ENCODE measurements at regions not wholly inside any gene's neighbourhood (a gene's known extent, or its start where the extent isn't known, plus 50 kb on each side); places are given as distances from the start of the nearest gene placed in this dataset.

DNA sequence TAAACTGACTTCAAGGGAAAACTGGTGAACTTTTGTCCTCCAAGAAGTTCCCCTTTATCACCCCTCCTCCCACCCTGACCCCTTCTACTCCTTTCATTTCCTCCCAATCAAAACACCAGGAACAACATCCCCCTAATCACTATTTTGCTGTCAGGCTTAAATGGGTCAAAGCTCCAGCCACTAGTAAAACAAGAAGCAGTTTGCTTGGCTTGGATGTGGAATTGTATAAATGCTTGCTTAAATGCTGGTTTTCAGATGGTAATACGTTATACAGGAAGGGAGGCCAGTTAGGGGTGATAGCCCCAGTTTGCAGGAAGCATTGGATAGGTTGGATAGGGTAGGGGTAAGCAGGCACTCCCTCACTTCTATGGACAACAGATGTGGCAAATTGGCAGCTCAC is 473.6 kb downstream of the AGTPBP1 start:
- peak in 1 of 4 donors; percentile 67 for DNase-seq (ENCODE audit: low read depth in 4 of 4, low spot score in 2 of 4)

DNA sequence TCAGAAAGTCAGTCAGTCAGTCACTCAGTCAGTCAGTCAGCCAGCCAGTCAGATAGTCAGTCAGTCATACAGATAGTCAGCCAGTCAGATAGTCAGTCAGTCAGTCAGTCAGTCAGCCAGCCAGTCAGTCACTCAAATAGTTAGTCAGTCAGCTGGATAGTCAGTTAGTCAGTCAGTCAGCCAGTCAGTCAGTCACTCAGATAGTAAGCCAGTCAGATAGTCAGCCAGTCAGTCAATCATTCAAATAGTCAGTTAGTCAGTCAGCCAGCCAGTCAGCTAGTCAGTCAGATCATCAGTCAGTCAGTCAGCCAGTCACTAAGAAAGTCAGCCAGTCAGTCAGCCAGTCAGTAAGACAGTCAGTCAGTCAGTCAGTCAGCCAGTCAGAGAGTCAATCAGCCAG is 477.1 kb downstream of the AGTPBP1 start:
- DNase-seq (ENCODE audit: low read depth in 4 of 4, low spot score in 2 of 4) = no peak

DNA sequence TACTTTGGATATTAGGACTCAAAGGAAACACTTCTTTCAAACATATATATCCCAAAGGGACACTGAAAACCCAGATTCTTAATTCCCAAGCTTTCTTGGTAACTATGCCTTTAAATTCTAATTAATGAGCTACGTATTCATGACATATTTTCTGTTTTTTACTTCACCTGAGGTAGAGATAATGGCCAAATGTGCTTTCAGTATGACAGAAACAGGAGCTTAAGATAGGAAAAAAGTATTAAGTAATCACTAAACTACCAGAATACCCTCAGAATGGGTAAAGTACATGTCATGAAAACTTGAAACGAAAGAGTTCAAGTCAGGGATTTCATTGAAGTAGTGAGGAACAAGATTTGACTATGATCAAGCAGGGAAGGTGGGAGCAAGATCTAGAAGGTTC is 478.5 kb downstream of the AGTPBP1 start:
- DNase-seq (ENCODE audit: low read depth in 4 of 4, low spot score in 2 of 4) = no peak

DNA sequence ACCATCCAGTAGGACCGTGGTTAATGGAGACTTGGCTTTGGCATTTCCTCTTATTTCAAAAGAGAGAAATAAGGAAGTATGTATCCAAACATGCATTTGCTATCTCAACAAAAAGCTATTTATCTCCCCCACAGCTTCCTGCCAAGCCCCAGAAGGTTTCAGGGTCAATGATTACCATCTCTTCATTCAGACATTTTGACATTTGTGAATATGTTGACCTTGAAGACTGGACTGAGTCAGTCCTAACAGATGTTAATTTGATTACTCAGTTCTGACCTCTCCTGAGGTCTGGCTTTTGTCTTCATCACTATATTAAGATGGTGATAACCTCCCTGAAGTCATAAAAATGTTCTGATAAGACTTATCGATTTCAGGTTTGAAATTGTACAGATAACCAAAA is 479.4 kb downstream of the AGTPBP1 start:
- DNase-seq (ENCODE audit: low read depth in 4 of 4, low spot score in 2 of 4) = no peak

DNA sequence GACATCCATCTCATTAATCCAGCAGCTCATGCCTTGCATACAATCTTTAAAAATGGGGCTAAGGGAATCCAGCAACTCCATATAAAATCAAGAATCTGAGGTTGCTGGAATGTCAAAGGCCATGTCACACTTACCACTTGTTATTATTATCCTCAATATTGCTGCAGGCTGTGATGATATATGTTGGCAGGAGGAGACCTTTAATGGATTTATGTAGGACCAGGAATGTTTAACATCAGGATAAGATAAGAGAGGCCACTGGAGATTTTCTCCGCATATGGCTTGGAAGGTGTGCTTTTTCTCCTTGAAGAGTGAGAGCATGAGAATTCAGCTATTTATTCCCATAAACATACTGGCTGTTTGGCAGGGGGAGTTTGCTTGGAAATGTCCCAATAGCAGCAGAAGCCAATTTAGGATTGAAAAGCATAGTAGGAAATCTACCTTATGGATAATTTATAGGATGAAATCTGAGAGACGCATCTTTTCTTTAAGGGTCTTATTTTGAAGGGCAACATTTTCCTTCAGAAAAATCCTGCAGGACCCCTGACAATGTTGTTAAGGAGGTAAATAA is 481.4 kb downstream of the AGTPBP1 start:
- DNase-seq (ENCODE audit: low read depth in 4 of 4, low spot score in 2 of 4) = no peak

DNA sequence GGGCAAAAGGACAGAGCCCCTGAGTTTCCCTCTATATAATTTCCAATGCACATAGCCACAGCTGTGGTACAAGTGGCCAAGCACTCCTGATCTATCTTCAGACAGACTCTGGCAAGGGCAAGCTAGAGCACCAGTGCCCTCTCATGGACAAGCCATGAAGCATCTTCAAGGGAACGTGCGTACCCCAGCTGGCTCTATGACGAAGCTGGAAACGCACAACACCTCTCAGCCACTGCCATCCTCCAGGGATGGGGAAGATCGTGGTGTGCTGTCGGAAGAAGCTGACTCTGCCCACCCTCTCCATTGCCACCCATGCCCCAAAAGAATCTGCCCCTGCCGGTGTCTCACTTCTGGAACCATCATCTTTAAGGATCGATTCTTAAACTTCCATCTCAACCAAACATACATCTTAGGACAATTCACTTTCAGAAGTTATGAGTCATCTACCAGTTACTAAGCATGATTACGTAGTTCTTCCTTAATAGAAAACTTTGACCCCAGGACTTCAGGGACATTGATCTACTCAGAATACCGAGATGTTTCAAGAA is 482.9 kb downstream of the AGTPBP1 start:
- DNase-seq (ENCODE audit: low read depth in 4 of 4, low spot score in 2 of 4) = peak in 2 of 4 donors; percentile 39 to 66

DNA sequence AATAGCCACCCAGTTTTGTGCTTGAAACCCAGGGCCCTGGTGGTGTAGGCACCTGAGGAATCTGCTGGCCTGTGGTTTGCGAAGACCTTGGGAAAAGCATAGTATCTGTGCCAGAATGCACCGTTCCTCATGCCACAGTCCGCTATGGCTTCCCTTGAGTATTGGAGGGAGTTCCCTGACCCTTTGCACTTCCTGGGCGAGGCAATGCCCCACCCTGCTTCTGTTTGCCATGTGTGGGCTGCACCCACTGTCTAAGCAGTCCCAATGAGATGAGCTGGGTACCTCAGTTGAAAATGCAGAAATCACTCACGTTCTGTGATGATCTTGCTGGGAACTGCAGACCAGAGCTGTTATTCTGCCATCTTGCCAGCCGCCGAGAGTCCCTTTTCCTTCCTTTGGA is 483.5 kb downstream of the AGTPBP1 start:
- no peak for DNase-seq (ENCODE audit: low read depth in 4 of 4, low spot score in 2 of 4)

DNA sequence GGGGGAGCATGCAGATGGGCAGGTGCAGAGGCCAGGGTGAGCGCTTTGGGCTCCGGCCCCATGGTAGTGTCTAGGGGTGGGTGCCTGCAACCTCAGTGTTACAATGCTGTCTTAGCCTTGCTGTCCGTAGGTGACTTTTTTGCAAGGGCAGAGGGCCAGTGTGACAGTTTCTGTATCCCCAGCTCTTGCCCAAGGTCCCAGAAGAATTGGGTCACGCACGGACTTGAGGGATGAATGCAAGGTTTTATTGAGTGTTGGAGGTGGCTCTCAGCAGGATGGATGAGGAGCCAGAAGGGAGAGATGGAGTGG is 492.5 kb downstream of the AGTPBP1 start:
- no peak for DNase-seq (ENCODE audit: low read depth in 4 of 4, low spot score in 2 of 4)

DNA sequence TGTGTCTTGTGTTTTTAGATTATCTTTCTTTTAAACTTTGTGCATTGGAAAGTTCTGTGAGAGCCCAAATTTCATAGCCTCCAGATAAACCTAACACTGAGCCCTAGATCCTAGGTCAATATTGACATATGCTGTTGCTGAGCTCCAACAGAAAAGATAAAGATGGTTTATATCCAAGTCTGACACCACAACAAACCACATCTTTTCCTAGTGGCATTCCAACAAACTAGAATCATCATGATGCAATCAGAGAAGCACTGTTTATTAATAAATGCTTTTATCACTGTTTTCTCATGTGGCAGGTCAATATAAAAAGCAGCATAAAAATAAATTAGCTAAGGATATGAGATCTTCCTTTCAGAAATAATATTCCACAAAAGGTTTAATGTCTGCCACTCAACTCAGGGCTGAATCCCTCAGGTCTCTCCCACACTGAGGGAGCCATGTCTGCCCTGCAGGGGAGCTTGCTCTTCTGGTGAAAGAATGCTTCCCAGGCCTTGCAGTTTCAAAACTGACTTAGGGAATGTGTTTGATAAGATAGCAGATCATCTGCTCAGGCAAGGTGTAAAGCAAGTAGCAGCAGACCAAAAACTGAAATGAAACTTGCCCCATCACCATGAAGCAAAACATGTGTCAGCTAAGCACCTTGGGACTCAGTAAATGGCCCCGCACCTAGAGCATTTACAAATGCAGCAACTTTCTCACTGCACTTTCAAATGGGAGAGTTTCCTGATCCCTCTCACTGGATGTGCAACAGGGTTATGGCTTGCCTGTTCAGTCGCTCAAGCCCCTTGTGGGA is 493.0 kb downstream of the AGTPBP1 start:
- no peak for DNase-seq (ENCODE audit: low read depth in 4 of 4, low spot score in 2 of 4)

DNA sequence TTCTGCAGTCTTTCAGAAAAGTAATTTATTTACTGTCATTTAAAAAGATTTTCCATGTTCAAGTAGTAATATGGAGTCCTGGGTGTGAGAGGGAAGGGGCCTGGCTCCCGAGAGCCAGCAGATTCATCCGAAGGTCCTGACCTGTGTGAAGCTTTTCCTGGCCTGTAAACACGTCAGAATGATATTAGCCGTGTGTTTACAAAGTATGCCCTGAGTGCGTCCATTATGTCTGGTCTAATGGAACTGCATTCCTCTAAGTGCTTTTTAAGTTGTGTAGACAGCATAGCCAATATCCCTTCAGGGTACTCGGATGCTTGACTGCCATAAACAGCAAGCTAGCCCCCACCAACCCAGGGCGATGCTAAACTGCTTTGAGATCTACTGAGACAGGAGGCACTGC is 495.2 kb downstream of the AGTPBP1 start:
- DNase-seq (ENCODE audit: low read depth in 4 of 4, low spot score in 2 of 4) = no peak

DNA sequence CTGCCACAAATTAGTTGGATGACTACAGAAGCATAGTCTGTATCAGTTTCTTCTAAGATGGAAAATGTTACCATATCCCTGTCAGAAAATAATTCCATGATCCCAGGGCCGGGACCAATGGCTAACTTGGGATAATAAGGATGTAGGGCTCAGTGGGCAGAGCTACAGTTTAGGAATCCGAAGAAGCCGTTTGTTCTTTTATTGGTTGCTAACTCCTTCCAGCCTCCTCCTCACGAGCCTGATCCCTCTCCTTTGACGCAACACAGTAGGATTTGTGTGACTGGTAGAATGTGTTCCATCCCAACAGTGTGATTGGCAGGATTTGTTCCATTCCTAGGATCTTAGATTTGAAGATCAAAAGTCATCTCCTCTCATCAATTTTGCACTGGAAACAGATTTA is 496.9 kb downstream of the AGTPBP1 start:
- no peak for DNase-seq (ENCODE audit: low read depth in 4 of 4, low spot score in 2 of 4)

DNA sequence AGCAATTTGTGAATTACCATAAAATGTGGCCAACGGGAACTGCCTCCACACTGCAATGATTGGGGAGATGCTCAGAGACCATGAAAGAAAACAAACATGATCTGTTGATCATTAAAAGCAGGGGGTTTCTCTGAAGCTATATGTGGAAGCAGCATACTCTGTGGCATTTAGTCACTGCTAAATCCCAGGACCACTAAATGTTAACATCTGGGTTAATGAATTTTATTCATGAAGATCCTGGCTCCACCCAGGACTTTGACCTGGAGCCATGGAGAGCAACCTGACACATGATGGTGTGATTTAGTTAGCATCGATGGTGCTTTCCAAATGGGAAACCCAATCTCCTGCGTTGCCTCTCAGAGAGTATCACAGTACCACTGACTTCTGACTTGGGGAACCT is 497.8 kb downstream of the AGTPBP1 start:
- DNase-seq (ENCODE audit: low read depth in 4 of 4, low spot score in 2 of 4) = peak in 2 of 4 donors; percentile 46 to 52

DNA sequence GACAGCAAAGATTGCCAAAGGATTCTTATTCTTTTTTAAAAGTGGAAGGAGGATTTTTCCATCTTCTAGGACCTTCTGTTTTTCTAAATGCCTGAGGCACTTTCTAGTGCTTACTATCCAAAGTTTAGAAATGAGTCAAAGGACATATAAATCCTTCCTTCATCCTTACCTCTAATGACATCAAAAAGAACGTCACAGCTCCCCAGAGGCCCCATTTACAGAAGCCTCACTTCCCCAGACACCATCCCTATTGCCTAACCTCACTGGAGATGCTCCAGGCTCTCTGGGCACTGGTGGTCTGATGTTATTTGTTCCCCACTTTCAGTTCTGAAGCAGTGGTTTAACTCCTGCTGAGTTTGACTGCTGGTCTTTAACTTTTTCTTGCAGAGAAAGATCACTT is 504.3 kb downstream of the AGTPBP1 start:
- DNase-seq (ENCODE audit: low read depth in 4 of 4, low spot score in 2 of 4) = no peak

DNA sequence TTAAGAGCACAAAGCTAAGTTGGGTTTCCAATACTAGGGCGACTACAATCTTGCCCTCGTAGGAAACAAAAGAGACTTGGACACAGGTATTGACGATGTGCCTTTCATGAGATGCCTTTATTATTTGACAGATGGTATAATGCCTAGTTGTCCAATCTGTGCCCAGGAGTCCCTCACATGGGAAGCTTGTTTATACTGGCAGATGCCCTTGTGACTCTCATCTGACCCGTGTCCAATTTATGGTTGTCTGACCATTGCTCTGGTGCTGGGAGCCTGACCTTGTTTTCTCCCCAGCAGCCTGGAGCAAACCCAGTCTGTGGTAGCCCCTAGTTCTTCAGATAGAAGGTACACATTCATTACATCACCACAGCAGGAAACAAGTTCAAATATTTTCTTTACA is 511.7 kb downstream of the AGTPBP1 start:
- DNase-seq (ENCODE audit: low read depth in 4 of 4, low spot score in 2 of 4) = no peak

DNA sequence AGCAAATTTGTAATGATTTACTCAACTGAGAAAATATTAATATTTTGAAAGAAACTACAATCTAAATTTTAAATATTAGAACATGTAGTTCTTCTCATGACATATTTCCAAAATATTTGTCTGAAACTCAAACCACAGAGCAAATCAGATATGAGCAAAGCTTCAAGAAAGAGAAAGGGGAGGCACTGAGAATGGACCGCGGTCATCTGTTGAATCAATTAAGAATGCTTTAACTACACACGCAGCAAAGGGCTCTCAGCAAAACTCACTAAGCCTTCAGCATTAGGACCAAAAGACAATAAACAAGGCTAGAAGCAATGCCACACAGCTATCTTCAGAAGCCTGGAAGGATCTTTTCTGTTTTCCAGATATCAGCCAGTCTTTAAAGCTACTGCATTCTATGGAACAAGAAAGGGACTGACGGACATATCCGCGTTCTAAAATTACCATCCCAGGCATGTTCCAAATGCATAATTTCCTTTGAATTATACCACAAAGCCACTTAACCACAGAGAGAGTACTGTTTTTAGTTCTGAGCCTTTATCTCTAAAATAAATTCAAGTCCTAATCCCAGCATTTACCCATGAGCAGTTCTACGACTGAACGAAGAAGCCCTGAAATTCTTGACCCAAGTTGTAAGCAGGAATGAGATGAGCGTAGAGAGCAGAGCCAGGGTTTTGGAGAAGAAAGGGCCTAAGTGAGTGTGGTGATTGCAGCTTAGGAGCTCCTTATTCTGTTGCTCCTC is 513.5 kb downstream of the AGTPBP1 start:
- DNase-seq (ENCODE audit: low read depth in 4 of 4, low spot score in 2 of 4) = no peak

DNA sequence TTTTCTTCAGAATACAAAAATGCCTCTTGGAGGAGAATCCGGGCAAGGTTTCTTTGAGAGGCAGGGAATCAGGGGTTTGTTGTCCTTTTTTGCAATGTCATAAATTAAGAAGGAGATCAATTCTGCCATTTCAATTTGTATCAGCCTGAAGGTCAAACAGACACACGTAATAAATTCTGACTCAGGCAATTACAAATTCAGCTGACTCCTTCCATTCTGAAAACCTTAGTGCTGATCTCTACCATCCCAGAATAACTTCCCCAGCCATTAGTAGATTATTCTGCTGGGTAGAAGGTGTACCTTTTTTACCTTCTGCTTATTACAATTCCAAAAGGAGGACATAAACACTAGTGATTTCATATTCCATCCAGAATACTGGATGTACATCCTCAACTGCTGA is 516.6 kb downstream of the AGTPBP1 start:
- DNase-seq (ENCODE audit: low read depth in 4 of 4, low spot score in 2 of 4) = no peak

DNA sequence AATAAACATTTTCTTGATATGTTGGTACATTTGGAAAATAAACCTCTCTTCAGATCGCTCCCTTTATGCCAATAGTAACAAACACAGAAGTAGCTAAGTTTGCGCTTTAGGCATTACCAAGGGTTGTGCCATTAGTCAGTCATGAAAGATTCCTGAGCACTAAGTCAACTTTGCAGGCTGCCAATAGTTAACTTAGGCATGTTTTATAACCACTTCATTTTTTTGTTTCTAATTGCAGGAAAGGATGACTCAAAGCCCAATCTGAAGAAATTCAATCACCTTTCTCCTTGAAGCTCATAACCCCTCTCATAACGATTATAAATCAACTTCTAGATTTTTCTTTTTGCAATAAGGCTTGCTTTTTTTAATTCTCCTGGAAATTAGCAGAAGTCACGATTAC is 517.0 kb downstream of the AGTPBP1 start:
- DNase-seq (ENCODE audit: low read depth in 4 of 4, low spot score in 2 of 4) = no peak

DNA sequence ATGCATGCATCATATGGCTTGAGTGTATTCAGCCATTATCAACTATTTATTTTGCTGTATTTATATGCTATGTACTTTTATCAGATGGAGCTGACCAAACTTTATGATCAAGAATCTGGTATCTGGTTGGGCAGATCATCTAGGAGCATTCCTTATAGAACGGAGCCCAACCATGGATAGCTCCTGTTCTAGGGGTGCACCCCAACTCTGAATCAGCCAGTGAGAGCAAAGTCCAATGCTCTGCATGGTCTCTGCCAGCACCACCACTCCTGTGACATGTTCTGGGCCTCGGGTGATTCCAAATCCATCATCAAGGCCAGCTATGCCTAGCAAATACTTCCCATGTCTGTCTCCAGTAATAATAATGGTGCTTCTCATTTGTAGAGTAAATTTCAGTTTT is 517.5 kb downstream of the AGTPBP1 start:
- DNase-seq (ENCODE audit: low read depth in 4 of 4, low spot score in 2 of 4) = no peak

DNA sequence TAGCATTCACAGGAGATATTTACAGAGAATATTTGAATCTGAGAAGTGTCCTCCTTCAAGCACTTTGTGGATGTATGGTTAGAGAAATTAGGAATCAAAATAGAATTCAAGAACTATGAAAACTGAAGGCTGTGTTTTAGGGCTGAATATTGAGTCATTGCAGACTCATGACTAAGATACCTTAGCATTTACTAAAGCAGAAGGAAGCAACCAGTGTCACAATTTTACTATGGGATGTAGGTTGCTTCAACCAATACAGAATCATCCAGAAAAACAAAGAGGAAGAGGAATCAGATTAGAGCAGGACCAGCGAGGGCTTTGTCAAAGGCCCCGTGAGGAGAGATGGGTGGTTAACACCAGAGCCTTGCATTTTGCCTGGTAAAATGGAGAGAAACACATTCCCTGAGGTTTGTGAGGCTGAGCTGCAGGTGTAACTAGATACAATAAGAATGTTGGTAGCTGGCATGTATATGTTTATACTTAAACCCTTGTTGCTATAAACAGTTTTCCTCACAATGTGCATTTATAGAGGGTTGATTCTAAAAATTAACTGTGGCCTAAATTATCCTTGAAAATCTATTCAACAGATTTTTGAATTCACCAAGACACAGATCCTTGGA is 518.1 kb downstream of the AGTPBP1 start:
- DNase-seq (ENCODE audit: low read depth in 4 of 4, low spot score in 2 of 4) = no peak

DNA sequence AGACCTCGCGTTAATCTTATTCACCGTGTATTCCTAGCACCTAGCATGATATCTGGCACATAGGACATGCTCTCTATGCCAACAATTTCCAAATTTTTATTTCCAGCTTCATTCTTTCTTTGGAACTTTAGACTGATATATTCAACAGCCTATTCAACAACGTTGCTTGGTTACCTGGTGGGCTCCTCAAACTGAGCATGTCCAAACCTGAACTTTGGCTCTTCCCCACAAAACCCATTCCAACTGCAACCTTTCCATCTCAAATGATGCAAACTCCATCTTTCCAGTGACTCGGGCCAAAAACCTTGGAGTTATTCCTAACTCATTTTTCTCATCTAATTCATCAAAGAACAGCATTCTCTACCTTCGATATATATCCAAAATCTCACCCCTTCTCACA is 525.2 kb downstream of the AGTPBP1 start:
- no peak for DNase-seq (ENCODE audit: low read depth in 4 of 4, low spot score in 2 of 4)

DNA sequence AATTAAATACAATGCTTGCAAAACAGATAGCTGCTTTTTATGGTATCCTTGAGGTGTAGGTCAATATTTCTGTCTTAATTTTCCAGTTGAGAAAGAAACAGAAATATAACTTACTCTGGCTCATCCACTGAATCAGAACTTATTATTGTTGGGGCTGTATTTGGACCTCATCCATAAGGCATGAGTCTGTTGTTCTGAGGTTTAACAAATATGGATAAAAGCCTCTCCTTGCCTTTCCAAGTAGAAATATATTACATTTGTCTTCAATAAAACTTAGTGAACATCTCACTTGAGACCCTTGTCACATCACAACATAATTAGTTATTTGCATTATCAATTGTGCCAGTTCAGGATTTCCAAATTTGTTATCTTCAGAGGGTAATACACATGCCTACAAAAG is 525.8 kb downstream of the AGTPBP1 start:
- no peak for DNase-seq (ENCODE audit: low read depth in 4 of 4, low spot score in 2 of 4)

Data from left renal cortex interstitium (tissue), 4 donors.